Fibroblast of villous mesenchyme (primary cell): ENCODE measurements at regions not wholly inside any gene's neighbourhood (a gene's known extent, or its start where the extent isn't known, plus 50 kb on each side); places are given as distances from the start of the nearest gene placed in this dataset.

Experiments
- DNase-seq: peaks from one replicate; pipeline ENCODE4 v3.0.0-alpha.2; 2010; ENCODE audit warnings: low read depth
- H3K4me3 ChIP-seq: 2 replicates; pipeline ENCODE4 v1.5.1; 2011; ENCODE audit warnings: low read depth, mild to moderate bottlenecking, low read length
- CTCF ChIP-seq: IDR thresholded peaks from 2 replicates; pipeline ENCODE4 v1.5.1; 2012; ENCODE audit warnings: low read depth, mild to moderate bottlenecking, low read length; ENCODE audit not compliant: insufficient read depth

- TF ChIP-seq CTCF, result no peak
- DNase-seq, result no peak
- H3K4me3 ChIP-seq, result no peak overlapping the region
These were observed 681.4 kb downstream of the CETN3 start for GRCh38 chr5:89728134-89728533.

DNA sequence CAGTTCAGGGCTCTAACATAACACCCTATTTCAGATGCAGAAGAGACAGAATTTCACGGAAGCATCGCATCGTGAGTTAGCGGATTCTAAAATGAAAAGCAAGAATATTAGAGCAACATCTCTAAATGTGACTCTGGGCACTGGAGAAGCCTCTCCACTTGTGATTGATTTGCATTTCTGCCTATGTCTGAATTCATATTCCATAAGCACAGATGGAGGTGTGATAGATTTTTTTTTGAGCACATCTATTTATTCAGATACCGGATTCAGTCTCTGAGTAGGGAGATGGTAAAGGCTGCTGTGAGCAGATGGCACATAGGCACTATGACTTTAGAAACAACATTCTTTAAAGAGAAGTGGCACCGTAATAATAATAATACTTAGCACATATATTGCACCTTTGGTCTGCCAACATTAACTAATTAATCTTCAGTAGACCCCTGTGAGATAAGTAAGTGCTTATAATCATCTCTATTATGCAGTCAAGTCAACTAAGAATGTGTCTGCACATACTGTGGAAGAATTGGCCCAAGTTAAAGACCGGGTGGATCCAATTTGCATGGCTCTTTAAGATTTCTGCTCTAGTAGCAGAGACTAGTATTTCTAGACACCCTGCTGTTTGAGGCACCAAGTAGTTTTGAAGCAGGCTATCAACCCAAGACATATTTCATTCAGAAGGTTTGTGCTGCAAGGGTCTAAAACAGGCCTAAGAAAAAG is 685.0 kb downstream of the CETN3 start:
- H3K4me3 ChIP-seq, result no peak overlapping the region
- DNase-seq, result no peak
- TF ChIP-seq CTCF, result no peak

DNA sequence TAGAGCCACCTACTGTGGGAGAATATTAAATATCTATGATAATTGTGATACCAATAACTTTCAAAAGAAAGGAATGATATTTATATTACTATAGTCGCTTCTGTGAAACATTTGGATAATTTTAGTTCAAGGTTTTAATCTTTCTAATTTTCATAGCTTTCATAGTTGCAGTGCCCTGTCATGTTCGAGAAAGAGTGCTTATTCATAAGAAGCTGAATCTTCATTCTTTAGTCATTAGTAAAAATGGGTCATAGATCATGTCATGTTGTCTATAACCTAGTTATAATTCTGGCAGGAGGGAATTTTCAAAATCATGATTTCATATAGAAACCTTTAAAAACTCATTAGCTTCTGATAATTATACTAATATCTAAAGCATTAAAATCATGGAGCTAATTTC is 685.6 kb downstream of the CETN3 start:
- no peak overlapping the region for H3K4me3 ChIP-seq
- TF ChIP-seq CTCF, result no peak
- no peak for DNase-seq

GRCh38 chr5:89722538-89722937 is 687.0 kb downstream of the CETN3 start:
- TF ChIP-seq CTCF, result no peak
- H3K4me3 ChIP-seq, result no peak overlapping the region
- DNase-seq, result no peak

DNA sequence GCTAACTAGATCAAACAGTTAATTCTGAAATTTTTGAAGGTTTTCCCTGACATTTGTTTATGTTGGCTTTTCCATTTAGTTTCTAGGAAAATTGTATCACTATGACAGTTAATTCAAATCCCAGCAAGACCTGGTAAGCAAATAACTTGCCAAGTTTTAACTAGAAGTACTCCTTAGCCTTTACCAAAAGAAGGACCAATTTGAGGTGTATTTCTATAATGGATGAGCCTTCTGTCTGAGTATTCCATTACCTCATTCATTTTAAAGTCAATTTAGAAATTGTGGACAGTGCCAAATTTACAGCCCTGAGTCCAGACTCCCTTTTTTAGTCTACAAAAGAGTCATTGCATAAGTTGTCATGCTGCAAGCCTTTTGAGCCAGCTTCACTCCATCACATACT is 687.6 kb downstream of the CETN3 start:
- DNase-seq, result no peak
- no peak for TF ChIP-seq CTCF
- no peak overlapping the region for H3K4me3 ChIP-seq

- no peak for DNase-seq
- TF ChIP-seq CTCF, result no peak
- no peak overlapping the region for H3K4me3 ChIP-seq
These were observed 688.2 kb downstream of the CETN3 start for GRCh38 chr5:89721353-89721752.

- no peak for TF ChIP-seq CTCF
- DNase-seq, result no peak
- no peak overlapping the region for H3K4me3 ChIP-seq
These were observed 697.3 kb downstream of the CETN3 start for GRCh38 chr5:89712134-89712700.
